Keratinocyte (primary cell): ENCODE measurements at regions not wholly inside any gene's neighbourhood (a gene's known extent, or its start where the extent isn't known, plus 50 kb on each side); places are given as distances from the start of the nearest gene placed in this dataset.

ENCODE experiments used
- DNase-seq: peaks from one replicate; pipeline ENCODE4 v3.0.0-alpha.2; 2011; ENCODE audit warnings: low read depth, missing footprints, low spot score
- FAIRE-seq: peaks from 2 replicates; lab custom pipeline; 2011; peaks lifted over from hg19 to GRCh38; lab: Jason Lieb, UNC
- H2AFZ ChIP-seq: 2 replicates; pipeline ENCODE4 v1.6.0; 2012; ENCODE audit warnings: low read length, control low read depth, inconsistent platforms; ENCODE audit not compliant: control insufficient read depth
- H3K27ac ChIP-seq: 2 replicates; pipeline ENCODE4 v1.5.1; 2011; ENCODE audit warnings: low read length; ENCODE audit not compliant: control insufficient read depth, insufficient read depth
- H3K27me3 ChIP-seq: 3 replicates; pipeline ENCODE4 v1.6.0; 2011; ENCODE audit warnings: low read length; ENCODE audit not compliant: control insufficient read depth, insufficient read depth; ENCODE audit errors: extremely low read depth
- H3K36me3 ChIP-seq, 2 experiments: 2 replicates in 1 of 2; 3 replicates in 1 of 2; pipeline ENCODE4 v1.5.1; 2011; ENCODE audit warnings: low read length in 2 of 2, mild to moderate bottlenecking in 1 of 2; ENCODE audit not compliant: control insufficient read depth in 2 of 2, insufficient read depth in 2 of 2; ENCODE audit errors: extremely low read depth in 1 of 2
- H3K4me1 ChIP-seq: 3 replicates; pipeline ENCODE4 v1.5.1; 2011; ENCODE audit warnings: low read length; ENCODE audit not compliant: control insufficient read depth, insufficient read depth; ENCODE audit errors: extremely low read depth
- H3K4me2 ChIP-seq: 3 replicates; pipeline ENCODE4 v1.6.0; 2011; ENCODE audit warnings: low read depth, low read length; ENCODE audit not compliant: control insufficient read depth, insufficient read depth; ENCODE audit errors: extremely low read depth
- H3K4me3 ChIP-seq, 3 experiments: fragments of 200-600 bp in 1 of 3; sonication (generic) in 1 of 3; 2 replicates in 2 of 3; 3 replicates in 1 of 3; pipeline ENCODE4 v1.5.1; 2011 to 2016; ENCODE audit warnings: low read length in 3 of 3, mild to moderate bottlenecking in 3 of 3, control low read depth in 2 of 3, inconsistent platforms in 1 of 3, low read depth in 1 of 3, mixed read lengths in 1 of 3, mixed run types in 1 of 3, moderate library complexity in 1 of 3; ENCODE audit not compliant: control insufficient read depth in 2 of 3, insufficient read depth in 2 of 3; ENCODE audit errors: extremely low read depth in 1 of 3
- H3K79me2 ChIP-seq: 2 replicates; pipeline ENCODE4 v1.6.0; 2012; ENCODE audit warnings: low read length; ENCODE audit not compliant: control insufficient read depth, insufficient read depth
- H3K9ac ChIP-seq: 3 replicates; pipeline ENCODE4 v1.6.0; 2011; ENCODE audit warnings: low read length; ENCODE audit not compliant: control insufficient read depth, insufficient read depth; ENCODE audit errors: extremely low read depth
- H3K9me1 ChIP-seq: 3 replicates; pipeline ENCODE4 v1.6.0; 2011; ENCODE audit warnings: low read length; ENCODE audit not compliant: control insufficient read depth, insufficient read depth; ENCODE audit errors: extremely low read depth
- H3K9me3 ChIP-seq: 2 replicates; pipeline ENCODE4 v1.5.1; 2012; ENCODE audit warnings: low read depth, low read length; ENCODE audit not compliant: control insufficient read depth
- H4K20me1 ChIP-seq: 3 replicates; pipeline ENCODE4 v1.6.0; 2011; ENCODE audit warnings: low read length; ENCODE audit not compliant: control insufficient read depth, insufficient read depth; ENCODE audit errors: extremely low read depth
- CTCF ChIP-seq, 3 experiments: IDR thresholded peaks in 1 of 3; conservative IDR thresholded peaks in 1 of 3; optimal IDR thresholded peaks in 1 of 3; 2 replicates in 2 of 3; 3 replicates in 1 of 3; pipeline versions ENCODE3 to v1.5.1; 2011; ENCODE audit warnings: low read length in 3 of 3, mild to moderate bottlenecking in 3 of 3, moderate library complexity in 2 of 3, control low read depth in 1 of 3, inconsistent platforms in 1 of 3; ENCODE audit not compliant: insufficient read depth in 2 of 3; ENCODE audit errors: extremely low read depth in 1 of 3
- EZH2 ChIP-seq: IDR thresholded peaks from one replicate; pipeline ENCODE4 v1.6.1; 2012; ENCODE audit warnings: inconsistent platforms, mild to moderate bottlenecking, low read length, moderate library complexity
- dilution Hi-C: fragments of 300-500 bp; cut with MboI; formaldehyde crosslinking; loops from one replicate; pipeline ENCODE4 v1.7.0; 2020; ENCODE audit warnings: low sequenced_read_pairs; ENCODE audit not compliant: extremely low pct_ligation_motif_present

GRCh38 chr17:33525186-33525585 is 232.1 kb upstream of the ASIC2 start:
- no peak for FAIRE-seq
- H3K27me3 ChIP-seq, result no peaks in the 10 kb centered on the region
- H3K9me1 ChIP-seq, result no peaks in the 10 kb centered on the region
- no peak overlapping the region for H3K4me2 ChIP-seq
- peaks cover 3% of the 10 kb centered on the region for H3K9me3 ChIP-seq
- H2AFZ ChIP-seq, result no peak overlapping the region
- TF ChIP-seq CTCF (optimal IDR thresholded peaks at IDR 0.05 in 1 of 3, IDR thresholded peaks at IDR 0.05 in 1 of 3, conservative IDR thresholded peaks at IDR 0.05 in 1 of 3; ENCODE audit: extremely low read depth in 1 of 3, insufficient read depth in 2 of 3, low read length in 3 of 3), result no peak
- TF ChIP-seq EZH2, result no peak
- no peaks in the 10 kb centered on the region for H3K79me2 ChIP-seq
- H3K4me3 ChIP-seq, result no peak overlapping the region
- H3K36me3 ChIP-seq, result no peaks in the 10 kb centered on the region
- no peak overlapping the region for H3K27ac ChIP-seq
- H3K4me1 ChIP-seq, result no peaks in the 10 kb centered on the region
- no peaks in the 10 kb centered on the region for H4K20me1 ChIP-seq
- DNase-seq, result no peak
- dilution Hi-C loops, result no loop called here
- no peak overlapping the region for H3K9ac ChIP-seq

GRCh38 chr17:33526717-33527116 is 233.6 kb upstream of the ASIC2 start:
- no peak for FAIRE-seq
- no peak for TF ChIP-seq EZH2
- TF ChIP-seq CTCF (optimal IDR thresholded peaks at IDR 0.05 in 1 of 3, IDR thresholded peaks at IDR 0.05 in 1 of 3, conservative IDR thresholded peaks at IDR 0.05 in 1 of 3; ENCODE audit: extremely low read depth in 1 of 3, insufficient read depth in 2 of 3, low read length in 3 of 3), result no peak
- no peak overlapping the region for H2AFZ ChIP-seq

More at GRCh38 chr17:33526717-33527116, 233.6 kb upstream of the ASIC2 start:
- no peak overlapping the region for H3K27ac ChIP-seq
- H3K27me3 ChIP-seq, result peaks cover 3% of the 10 kb centered on the region
- no peak overlapping the region for H3K4me2 ChIP-seq
- H3K9ac ChIP-seq, result no peak overlapping the region
- no peak overlapping the region for H3K4me3 ChIP-seq
- dilution Hi-C loops, result no loop called here
- no peak for DNase-seq
- H3K9me1 ChIP-seq, result no peaks in the 10 kb centered on the region
- no peaks in the 10 kb centered on the region for H3K36me3 ChIP-seq
- H3K4me1 ChIP-seq, result no peaks in the 10 kb centered on the region
- H3K79me2 ChIP-seq, result no peaks in the 10 kb centered on the region
- no peaks in the 10 kb centered on the region for H4K20me1 ChIP-seq
- peaks cover 3% of the 10 kb centered on the region for H3K9me3 ChIP-seq
